ENCODE measurements at regions not wholly inside any gene's neighbourhood (a gene's known extent, or its start where the extent isn't known, plus 50 kb on each side); places are given as distances from the start of the nearest gene placed in this dataset.
A peak's percentile ranks its signal among the peaks of the same experiment; 100 is the strongest.

GRCh38 chr3:193842832-193843473 lies 249.9 kb downstream of the OPA1 start:
- Histone ChIP-seq H3K79me2 (ENCODE audit: control insufficient read depth in 1 of 2, insufficient read depth in 2 of 2, low read length in 2 of 2) (no peaks in the 10 kb centered on the region), H3K27ac (ENCODE audit: low read depth, low read length) (no peak overlapping the region), H3K14ac (ENCODE audit: insufficient read length) (no peak overlapping the region), H4K20me1 (replicated peaks in 1 of 2; ENCODE audit: control insufficient read depth in 1 of 2, insufficient read depth in 2 of 2, low read length in 2 of 2) (no peaks in the 10 kb centered on the region), H3K23ac (ENCODE audit: insufficient read length) (no peak overlapping the region), H3K56ac (replicated peaks; ENCODE audit: insufficient read length, low read depth, low read length) (no peak overlapping the region), H3K23me2 (ENCODE audit: low read depth, low read length) (no peaks in the 10 kb centered on the region), H2BK120ac (replicated peaks; ENCODE audit: low read depth, low read length) (no peak overlapping the region), H3K4me1 (replicated peaks in 1 of 4; ENCODE audit: control insufficient read depth in 3 of 4, insufficient read depth in 4 of 4, low read length in 3 of 4) (peaks cover 0 to 3% (median 1%) of the 10 kb centered on the region in 4 experiments; a peak in 3 of 7 replicates), H2BK15ac (ENCODE audit: low read length) (peak overlapping the region; percentile 74), H2BK12ac (ENCODE audit: low read depth, low read length) (peak overlapping the region; percentile 55; the same call in 1 of the 2 replicates), H2AK5ac (ENCODE audit: low read depth, low read length) (no peak overlapping the region), H2BK5ac (ENCODE audit: low read depth, low read length) (no peak overlapping the region), H2AFZ (ENCODE audit: low read length) (peak overlapping the region; percentile 38; the same call in 1 of the 2 replicates), H3K79me1 (ENCODE audit: low read depth, low read length) (no peaks in the 10 kb centered on the region), H3K4me2 (ENCODE audit: insufficient read depth in 1 of 2, low read depth in 2 of 2, low read length in 2 of 2) (no peak overlapping the region), H4K91ac (replicated peaks; ENCODE audit: insufficient read length, low read length) (peak overlapping the region; percentile 67), H3K4ac (replicated peaks; ENCODE audit: insufficient read length, low read depth, low read length) (peak overlapping the region; percentile 12), H3K9ac (replicated peaks in 1 of 4; ENCODE audit: extremely low read depth in 1 of 4, low read depth in 3 of 4, low read length in 3 of 4) (no peak overlapping the region), H4K5ac (ENCODE audit: insufficient read length, low read depth, low read length) (no peak overlapping the region), H4K8ac (ENCODE audit: extremely low read depth, insufficient read depth, low read length) (no peak overlapping the region), H2BK20ac (ENCODE audit: low read length) (no peak overlapping the region), H3K27me3 (replicated peaks in 1 of 4; ENCODE audit: control insufficient read depth in 3 of 4, extremely low read depth in 1 of 4, insufficient read depth in 3 of 4, low read length in 3 of 4) (peaks cover 0 to 2% (median 0%) of the 10 kb centered on the region in 4 experiments; a peak in 2 of 7 replicates), H3K4me3 (ENCODE audit: extremely low read depth in 1 of 4, insufficient read depth in 2 of 4, low read depth in 3 of 4, low read length in 4 of 4) (no peak overlapping the region), H3K36me3 (ENCODE audit: control insufficient read depth in 2 of 4, insufficient read depth in 4 of 4, low read length in 3 of 4) (no peaks in the 10 kb centered on the region), H3K18ac (ENCODE audit: extremely low read depth, low read length) (peak overlapping the region; percentile 72), H3K9me3 (ENCODE audit: insufficient read depth in 2 of 2, low read depth in 1 of 2, low read length in 1 of 2) (no peaks in the 10 kb centered on the region)
- 94% methylated on average over 13 of the region's 13 CpGs; no CpG with 5 or more reads in 1 of the 2 experiments for WGBS, 2 experiments (ENCODE audit: extremely low coverage in 1 of 2, insufficient coverage in 1 of 2, insufficient read length in 1 of 2, insufficient replicate concordance in 2 of 2, low coverage in 1 of 2, low lambda C conversion rate in 2 of 2, missing lambda C conversion rate in 1 of 2)
- CTCF ChIA-PET (ENCODE audit: partially characterized antibody), result no interaction called here
- DNase-seq (ENCODE audit: low read depth in 1 of 2, low spot score in 2 of 2) (no peak), FAIRE-seq (no peak)
- POLR2A ChIA-PET (ENCODE audit: partially characterized antibody), result no interaction called here
- TF ChIP-seq ZNF274 (IDR thresholded peaks at IDR 0.05; ENCODE audit: borderline replicate concordance, extremely low read depth, low read length) (no peak), POLR2AphosphoS5 (IDR thresholded peaks at IDR 0.05; ENCODE audit: low read depth, low read length) (no peak), EGR1 (IDR thresholded peaks at IDR 0.05; ENCODE audit: borderline replicate concordance, low read depth, low read length) (no peak), MAX (IDR thresholded peaks at IDR 0.05) (no peak), RBBP5 (IDR thresholded peaks at IDR 0.05; ENCODE audit: borderline replicate concordance, low read depth, low read length) (no peak), KDM5A (IDR thresholded peaks at IDR 0.05; ENCODE audit: low read length) (no peak)

Data from H1 (cell line).